PC-3 (cell line): ENCODE measurements at regions not wholly inside any gene's neighbourhood (a gene's known extent, or its start where the extent isn't known, plus 50 kb on each side); places are given as distances from the start of the nearest gene placed in this dataset.

ENCODE experiments used
- ATAC-seq: fragments of 200-7000 bp; cut with Tn5 transposase; 2 replicates; pipeline ENCODE4 v1.9.1; 2020; ENCODE audit warnings: mild to moderate bottlenecking, moderate library complexity
- BruUV-seq: library from RNA; stranded (reverse); fragments of 400-500 nt; replicated peaks from 2 replicates; lab custom pipeline; 2021; lab: Mats Ljungman, UMichigan
- CTCF ChIA-PET: fragments of 300-600 bp; sonication (Branson Sonifier 250); formaldehyde crosslinking; loops from one replicate; lab custom pipeline; 2022; ENCODE audit warnings: antibody characterized with exemption; lab: Charles Lee
- POLR2A ChIA-PET: fragments of 300-600 bp; sonication (Branson Sonifier 250); formaldehyde crosslinking; loops from one replicate; lab custom pipeline; 2022; ENCODE audit warnings: antibody characterized with exemption; ENCODE audit not compliant: unreplicated experiment; lab: Charles Lee
- DNase-seq: peaks from one replicate; pipeline ENCODE4 v3.0.0-alpha.2; 2015
- H2AFZ ChIP-seq: fragments of 300-600 bp; sonication (generic); 2 replicates; pipeline ENCODE4 v1.6.0; 2016; ENCODE audit warnings: antibody characterized with exemption, low read length
- H3F3A ChIP-seq: fragments of 300-600 bp; sonication (generic); one replicate; pipeline ENCODE4 v1.6.0; 2017; ENCODE audit warnings: antibody characterized with exemption, low read length, control low read depth, mild to moderate bottlenecking; ENCODE audit not compliant: unreplicated experiment
- H3K27ac ChIP-seq: fragments of 300-600 bp; sonication (generic); 2 replicates; pipeline ENCODE4 v1.5.1; 2016; ENCODE audit warnings: mild to moderate bottlenecking, low read length
- H3K27me3 ChIP-seq: fragments of 300-600 bp; sonication (generic); 2 replicates; pipeline ENCODE4 v1.6.1; 2016; ENCODE audit warnings: low read length, mixed read lengths
- H3K36me3 ChIP-seq: fragments of 300-600 bp; sonication (generic); 2 replicates; pipeline ENCODE4 v1.6.1; 2016; ENCODE audit warnings: low read depth, mixed run types, low read length, mixed read lengths
- H3K4me1 ChIP-seq: fragments of 300-600 bp; sonication (generic); 2 replicates; pipeline ENCODE4 v1.5.1; 2016; ENCODE audit warnings: low read length; ENCODE audit not compliant: insufficient read depth
- H3K4me2 ChIP-seq: fragments of 300-600 bp; sonication (generic); 2 replicates; pipeline ENCODE4 v1.6.0; 2016; ENCODE audit warnings: low read length
- H3K4me3 ChIP-seq: fragments of 300-600 bp; sonication (generic); 2 replicates; pipeline ENCODE4 v1.5.1; 2016; ENCODE audit warnings: mild to moderate bottlenecking, low read length, mixed read lengths
- H3K79me2 ChIP-seq: fragments of 300-600 bp; sonication (generic); 2 replicates; pipeline ENCODE4 v1.6.1; 2017; ENCODE audit warnings: low read length, mixed read lengths
- H3K9ac ChIP-seq: fragments of 300-600 bp; sonication (generic); 2 replicates; pipeline ENCODE4 v1.6.0; 2016; ENCODE audit warnings: mild to moderate bottlenecking, low read length
- H3K9me2 ChIP-seq: fragments of 300-600 bp; sonication (generic); replicated peaks from 2 replicates; pipeline ENCODE4 v1.6.1; 2016; ENCODE audit warnings: mixed run types, low read length, mixed read lengths
- H3K9me3 ChIP-seq: fragments of 300-600 bp; sonication (generic); 2 replicates; pipeline ENCODE4 v1.6.1; 2016; ENCODE audit warnings: low read length, mixed read lengths
- H4K20me1 ChIP-seq: fragments of 300-600 bp; sonication (generic); 2 replicates; pipeline ENCODE4 v1.6.1; 2016; ENCODE audit warnings: low read length, mixed read lengths
- EZH2 ChIP-seq: fragments of 300-600 bp; sonication (generic); IDR thresholded peaks from one replicate; pipeline ENCODE4 v1.6.1; 2017; ENCODE audit warnings: antibody characterized with exemption, mild to moderate bottlenecking, low read length; ENCODE audit not compliant: unreplicated experiment
- EZH2phosphoT487 ChIP-seq: fragments of 300-600 bp; sonication (generic); IDR thresholded peaks from 2 replicates; pipeline ENCODE4 v1.6.1; 2018; ENCODE audit warnings: mild to moderate bottlenecking, antibody characterized with exemption, low read length, borderline replicate concordance
- intact Hi-C: fragments of 100-400 bp; cut with micrococcal nuclease; formaldehyde crosslinking; loops from 2 replicates; pipeline ENCODE4 v1.9.0; 2023
- TF ChIP-seq, protein P1 (sequence below): fragments of 300-600 bp; sonication (generic); conservative IDR thresholded peaks from 2 replicates; pipeline ENCODE4 v1.5.1; 2017; ENCODE audit warnings: antibody characterized with exemption, low read depth, mild to moderate bottlenecking, low read length

DNA sequence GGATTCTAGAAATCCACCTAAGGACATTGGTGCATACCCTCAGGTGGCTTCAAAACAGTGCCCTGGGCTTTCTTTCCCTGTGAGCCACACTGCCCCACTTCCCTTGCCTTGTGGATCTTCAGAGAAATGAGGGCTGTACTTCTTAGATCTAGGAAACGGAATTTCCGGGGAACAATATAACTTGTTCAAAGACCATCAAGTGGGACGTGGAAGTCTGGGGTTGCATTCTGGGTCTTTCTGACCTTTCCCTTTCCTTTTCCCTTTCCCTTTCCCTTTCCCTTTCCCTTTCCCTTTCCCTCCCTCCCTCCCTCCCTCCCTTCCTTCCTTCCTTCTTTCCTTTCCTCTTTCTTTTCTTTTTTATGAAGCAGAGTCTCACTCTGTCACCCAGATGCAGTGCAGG is 97.1 kb upstream of the SALL1 start:
- POLR2A ChIA-PET = no interaction called here
- Histone ChIP-seq H3K9me2 (no peaks in the 10 kb centered on the region), H3K4me2 (no peak overlapping the region), H2AFZ (no peak overlapping the region), H3K9ac (no peak overlapping the region), H3K27ac (no peak overlapping the region), H3K4me1 (no peaks in the 10 kb centered on the region), H3K9me3 (no peaks in the 10 kb centered on the region), H4K20me1 (no peaks in the 10 kb centered on the region), H3K36me3 (no peaks in the 10 kb centered on the region), H3K27me3 (no peaks in the 10 kb centered on the region), H3K79me2 (no peaks in the 10 kb centered on the region), H3K4me3 (no peak overlapping the region), H3F3A (no peaks in the 10 kb centered on the region)
- ATAC-seq (no peak), DNase-seq (no peak)
- CTCF ChIA-PET = no interaction called here
- intact Hi-C loops = no loop called here
- BruUV-seq = no TSS peak
- TF ChIP-seq EZH2 (no peak), EZH2phosphoT487 (no peak)
- TF ChIP-seq, protein P1, sequence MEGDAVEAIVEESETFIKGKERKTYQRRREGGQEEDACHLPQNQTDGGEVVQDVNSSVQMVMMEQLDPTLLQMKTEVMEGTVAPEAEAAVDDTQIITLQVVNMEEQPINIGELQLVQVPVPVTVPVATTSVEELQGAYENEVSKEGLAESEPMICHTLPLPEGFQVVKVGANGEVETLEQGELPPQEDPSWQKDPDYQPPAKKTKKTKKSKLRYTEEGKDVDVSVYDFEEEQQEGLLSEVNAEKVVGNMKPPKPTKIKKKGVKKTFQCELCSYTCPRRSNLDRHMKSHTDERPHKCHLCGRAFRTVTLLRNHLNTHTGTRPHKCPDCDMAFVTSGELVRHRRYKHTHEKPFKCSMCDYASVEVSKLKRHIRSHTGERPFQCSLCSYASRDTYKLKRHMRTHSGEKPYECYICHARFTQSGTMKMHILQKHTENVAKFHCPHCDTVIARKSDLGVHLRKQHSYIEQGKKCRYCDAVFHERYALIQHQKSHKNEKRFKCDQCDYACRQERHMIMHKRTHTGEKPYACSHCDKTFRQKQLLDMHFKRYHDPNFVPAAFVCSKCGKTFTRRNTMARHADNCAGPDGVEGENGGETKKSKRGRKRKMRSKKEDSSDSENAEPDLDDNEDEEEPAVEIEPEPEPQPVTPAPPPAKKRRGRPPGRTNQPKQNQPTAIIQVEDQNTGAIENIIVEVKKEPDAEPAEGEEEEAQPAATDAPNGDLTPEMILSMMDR = no peak

DNA sequence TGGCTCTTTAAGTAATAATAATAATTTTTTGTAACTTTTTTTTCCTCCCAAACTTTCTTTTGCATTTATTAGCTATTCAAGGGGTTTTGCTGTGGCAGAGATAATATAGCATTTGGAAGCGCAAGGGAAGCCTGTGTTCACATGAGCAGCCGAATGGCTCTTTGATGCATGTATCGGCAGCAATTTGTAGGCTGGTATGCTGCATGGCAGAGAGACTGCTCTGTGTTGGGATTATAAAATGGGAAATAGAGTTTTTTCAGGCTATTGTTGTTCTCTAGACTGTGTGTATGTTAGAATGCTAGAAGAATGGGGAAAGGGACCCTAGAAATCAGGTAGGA is 94.6 kb upstream of the SALL1 start:
- no peak for ATAC-seq
- no TSS peak for BruUV-seq

DNA sequence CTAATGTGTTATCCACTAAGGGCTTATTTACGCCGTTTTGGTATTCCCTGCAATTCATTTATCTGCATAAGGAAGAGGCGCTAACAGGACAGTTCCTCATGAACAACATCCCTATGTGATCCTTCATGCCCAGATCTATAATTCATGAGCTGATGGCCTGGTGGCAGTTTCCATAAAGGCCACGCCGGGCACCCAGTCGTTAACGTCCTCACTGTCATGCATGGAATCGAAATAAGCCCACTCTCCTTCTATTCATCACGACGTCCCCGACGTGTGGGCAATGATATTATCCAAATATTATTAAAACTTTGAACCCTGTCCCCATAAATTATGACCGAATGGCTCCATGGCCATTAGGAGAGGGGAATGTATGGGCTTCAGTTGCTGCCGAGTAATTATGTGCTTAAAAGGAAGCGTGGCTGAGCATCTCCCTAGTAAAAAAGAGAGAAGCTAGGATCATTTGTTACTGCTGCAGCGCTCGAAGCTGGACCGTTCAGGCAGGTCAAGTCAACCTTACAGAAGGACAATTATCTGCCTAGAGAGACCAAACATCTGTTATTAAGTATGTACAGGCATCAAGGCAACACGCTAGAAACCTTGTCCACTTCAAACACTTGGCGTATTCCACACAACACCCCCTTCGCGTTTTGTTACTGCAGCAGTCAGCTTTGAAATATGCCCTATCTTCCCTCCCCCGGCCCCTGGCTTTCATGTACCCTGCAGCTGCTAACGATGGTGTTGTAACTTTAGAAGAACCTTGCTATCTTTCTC is 94.0 kb upstream of the SALL1 start:
- Histone ChIP-seq H3F3A (no peaks in the 10 kb centered on the region), H3K79me2 (no peaks in the 10 kb centered on the region), H3K4me3 (no peak overlapping the region), H4K20me1 (no peaks in the 10 kb centered on the region), H3K36me3 (no peaks in the 10 kb centered on the region), H3K27ac (no peak overlapping the region), H3K9me3 (no peaks in the 10 kb centered on the region), H3K4me1 (no peaks in the 10 kb centered on the region), H2AFZ (no peak overlapping the region), H3K27me3 (no peaks in the 10 kb centered on the region), H3K9ac (no peak overlapping the region), H3K4me2 (no peak overlapping the region), H3K9me2 (no peaks in the 10 kb centered on the region)
- intact Hi-C loops = no loop called here
- BruUV-seq = no TSS peak
- CTCF ChIA-PET = no interaction called here
- TF ChIP-seq, protein P1 = no peak
- no peak for TF ChIP-seq EZH2phosphoT487
- no peak for TF ChIP-seq EZH2
- ATAC-seq (no peak), DNase-seq (no peak)
- POLR2A ChIA-PET = no interaction called here

More for the DNA sequence above, 94.6 kb upstream of the SALL1 start:
- Histone ChIP-seq H2AFZ (no peak overlapping the region), H3K27me3 (no peaks in the 10 kb centered on the region), H3K9me3 (no peaks in the 10 kb centered on the region), H3K9ac (no peak overlapping the region), H3K27ac (no peak overlapping the region), H3K79me2 (no peaks in the 10 kb centered on the region), H3K4me3 (no peak overlapping the region), H3F3A (no peaks in the 10 kb centered on the region), H3K4me1 (no peaks in the 10 kb centered on the region), H4K20me1 (no peaks in the 10 kb centered on the region), H3K36me3 (no peaks in the 10 kb centered on the region), H3K9me2 (no peaks in the 10 kb centered on the region), H3K4me2 (no peak overlapping the region)
- ChIA-PET POLR2A (no interaction called here), CTCF (no interaction called here)
- TF ChIP-seq, protein P1 = no peak
- TF ChIP-seq EZH2 = no peak
- TF ChIP-seq EZH2phosphoT487 = no peak
- intact Hi-C loops = no loop called here
- DNase-seq = no peak
